AG04450 (cell line): ENCODE measurements at regions not wholly inside any gene's neighbourhood (a gene's known extent, or its start where the extent isn't known, plus 50 kb on each side); places are given as distances from the start of the nearest gene placed in this dataset.

Experiments used
- CTCF ChIA-PET: fragments of 300-600, 350-600 bp; formaldehyde crosslinking; extraction: SDS; loops from one replicate; lab custom pipeline; 2022; ENCODE audit warnings: antibody characterized with exemption, inconsistent platforms; lab: Charles Lee
- POLR2A ChIA-PET: fragments of 350-600 bp; formaldehyde crosslinking; extraction: SDS; loops from one replicate; lab custom pipeline; 2021; ENCODE audit warnings: antibody characterized with exemption, inconsistent platforms; lab: Yijun Ruan, JAX
- DNase-seq: peaks from one replicate; pipeline ENCODE4 v3.0.0-alpha.2; 2011; ENCODE audit warnings: low read depth, low spot score
- H3K27ac ChIP-seq: one replicate; pipeline ENCODE4 v1.5.1; 2012; ENCODE audit warnings: low read depth, low read length, control low read depth
- H3K27me3 ChIP-seq: one replicate; pipeline ENCODE4 v1.6.0; 2012; ENCODE audit warnings: low read length; ENCODE audit not compliant: control insufficient read depth, insufficient read depth
- H3K4me3 ChIP-seq: 2 replicates; pipeline ENCODE4 v1.5.1; 2011; ENCODE audit warnings: mild to moderate bottlenecking, low read depth, low read length, control low read depth
- H3K9me3 ChIP-seq: 2 replicates; pipeline ENCODE4 v1.5.1; 2012; ENCODE audit warnings: low read length; ENCODE audit not compliant: control insufficient read depth, insufficient read depth
- CTCF ChIP-seq: IDR thresholded peaks from 2 replicates; pipeline ENCODE4 v1.5.1; 2011; ENCODE audit warnings: low read depth, low read length, control low read depth, inconsistent platforms

- ChIA-PET CTCF (no interaction called here), POLR2A (no interaction called here)
- Histone ChIP-seq H3K27me3 (no peaks in the 10 kb centered on the region), H3K27ac (no peak overlapping the region), H3K4me3 (no peak overlapping the region), H3K9me3 (no peaks in the 10 kb centered on the region)
- TF ChIP-seq CTCF, result no peak
- no peak for DNase-seq
Measured at GRCh38 chr12:87444039-87444438, 585.2 kb downstream of the C12orf50 start.

GRCh38 chr12:87441511-87441910 lies 587.7 kb downstream of the C12orf50 start:
- no peaks in the 10 kb centered on the region for H3K27me3 ChIP-seq
- ChIA-PET POLR2A (no interaction called here), CTCF (interaction anchor here (0.6 kb wide), 1 partner anchor 322 kb away, joined by 3 read pairs; no protein-coding TSS in a partner anchor)
- DNase-seq, result no peak
- H3K9me3 ChIP-seq, result no peaks in the 10 kb centered on the region
- no peak overlapping the region for H3K4me3 ChIP-seq
- no peak overlapping the region for H3K27ac ChIP-seq
- TF ChIP-seq CTCF, result no peak

GRCh38 chr12:87439990-87440827 lies 589.0 kb downstream of the C12orf50 start:
- ChIA-PET CTCF (no interaction called here), POLR2A (no interaction called here)
- no peak overlapping the region for H3K27ac ChIP-seq
- no peak overlapping the region for H3K4me3 ChIP-seq
- H3K27me3 ChIP-seq, result no peaks in the 10 kb centered on the region
- H3K9me3 ChIP-seq, result no peaks in the 10 kb centered on the region
- TF ChIP-seq CTCF, result no peak
- DNase-seq, result peak; percentile 46

- H3K9me3 ChIP-seq, result peaks cover 5% of the 10 kb centered on the region; the same call in 1 of the 2 replicates
- ChIA-PET POLR2A (no interaction called here), CTCF (no interaction called here)
- no peak overlapping the region for H3K27ac ChIP-seq
- TF ChIP-seq CTCF, result no peak
- no peak for DNase-seq
- H3K4me3 ChIP-seq, result no peak overlapping the region
- no peaks in the 10 kb centered on the region for H3K27me3 ChIP-seq
Measured at GRCh38 chr12:87430444-87430843, 598.8 kb downstream of the C12orf50 start.

- DNase-seq, result no peak
- CTCF ChIA-PET, result no interaction called here
- no peak overlapping the region for H3K27ac ChIP-seq
- no peak for TF ChIP-seq CTCF
- H3K4me3 ChIP-seq, result no peak overlapping the region
- H3K27me3 ChIP-seq, result no peaks in the 10 kb centered on the region
- POLR2A ChIA-PET, result no interaction called here
- peaks cover 5% of the 10 kb centered on the region; the same call in 1 of the 2 replicates for H3K9me3 ChIP-seq
Measured at GRCh38 chr12:87428701-87429277, 600.4 kb downstream of the C12orf50 start.
